HG02884 (cell line): ENCODE measurements at regions not wholly inside any gene's neighbourhood (a gene's known extent, or its start where the extent isn't known, plus 50 kb on each side); places are given as distances from the start of the nearest gene placed in this dataset.
"Not testable (repeated sequence)": the region's sequence is repeated elsewhere in the genome, so short reads cannot be mapped to it uniquely, and the experiment has no call there.

Experiments used
- ATAC-seq: cut with Tn5 transposase; IDR thresholded peaks from one replicate; pipeline ENCODE4 v1.9.1; 2021; ENCODE audit warnings: mild to moderate bottlenecking, moderate library complexity; ENCODE audit not compliant: unreplicated experiment

DNA sequence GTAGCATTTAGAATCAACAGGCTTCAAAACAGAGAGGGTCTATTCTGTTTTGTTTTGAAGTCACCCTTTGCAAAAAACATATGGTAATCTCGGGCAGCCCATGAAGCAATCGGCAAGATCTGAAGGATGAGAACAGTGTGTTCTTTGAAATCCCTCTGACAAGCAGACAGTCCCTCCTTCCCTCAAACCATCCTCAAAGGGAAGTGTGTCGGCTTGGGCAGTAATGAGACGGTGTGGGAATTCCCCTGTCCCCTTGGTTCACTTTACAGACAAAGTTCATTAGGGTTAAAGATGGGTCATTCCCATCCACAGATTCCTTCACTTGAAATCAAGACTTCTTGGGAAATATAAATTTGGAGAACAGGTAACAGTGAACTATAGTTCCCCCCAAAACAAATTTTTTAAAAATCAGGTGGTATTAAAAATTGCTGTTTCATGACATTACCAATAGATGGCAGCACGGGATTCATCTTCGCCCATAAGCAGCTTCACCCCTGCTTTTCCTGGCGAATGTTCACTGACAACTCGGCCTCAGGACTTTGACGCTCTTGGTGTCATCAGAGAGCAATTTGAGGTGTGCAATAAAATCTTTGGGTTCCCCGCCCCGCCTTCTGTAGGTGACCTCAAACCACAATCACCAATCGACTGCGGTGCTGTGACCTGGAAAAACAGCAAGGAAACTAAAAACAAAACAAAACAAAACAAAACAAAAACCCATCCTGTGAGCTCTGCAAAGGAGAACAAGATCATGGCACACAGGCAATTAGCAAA lies 159.3 kb upstream of the TNFAIP3 start:
- no peak for ATAC-seq

DNA sequence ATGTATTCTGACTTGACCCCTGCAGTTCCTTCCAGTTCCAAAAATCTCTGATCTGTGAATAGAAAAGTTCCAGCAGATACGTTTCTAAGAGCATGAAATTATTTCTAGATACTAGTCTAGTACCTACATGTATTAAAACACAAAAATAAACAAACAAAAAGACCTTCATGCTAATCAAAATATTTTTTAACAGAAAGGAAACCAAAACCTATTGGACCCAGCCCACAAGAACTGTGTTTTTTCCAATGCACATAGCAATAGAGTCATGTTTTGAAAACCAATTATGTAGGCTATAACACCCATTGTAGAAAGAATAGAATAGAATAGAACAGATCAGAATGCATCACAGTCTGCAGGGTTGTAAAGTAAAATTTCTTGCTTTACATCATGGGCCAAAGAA lies 158.6 kb upstream of the TNFAIP3 start:
- ATAC-seq = no peak

DNA sequence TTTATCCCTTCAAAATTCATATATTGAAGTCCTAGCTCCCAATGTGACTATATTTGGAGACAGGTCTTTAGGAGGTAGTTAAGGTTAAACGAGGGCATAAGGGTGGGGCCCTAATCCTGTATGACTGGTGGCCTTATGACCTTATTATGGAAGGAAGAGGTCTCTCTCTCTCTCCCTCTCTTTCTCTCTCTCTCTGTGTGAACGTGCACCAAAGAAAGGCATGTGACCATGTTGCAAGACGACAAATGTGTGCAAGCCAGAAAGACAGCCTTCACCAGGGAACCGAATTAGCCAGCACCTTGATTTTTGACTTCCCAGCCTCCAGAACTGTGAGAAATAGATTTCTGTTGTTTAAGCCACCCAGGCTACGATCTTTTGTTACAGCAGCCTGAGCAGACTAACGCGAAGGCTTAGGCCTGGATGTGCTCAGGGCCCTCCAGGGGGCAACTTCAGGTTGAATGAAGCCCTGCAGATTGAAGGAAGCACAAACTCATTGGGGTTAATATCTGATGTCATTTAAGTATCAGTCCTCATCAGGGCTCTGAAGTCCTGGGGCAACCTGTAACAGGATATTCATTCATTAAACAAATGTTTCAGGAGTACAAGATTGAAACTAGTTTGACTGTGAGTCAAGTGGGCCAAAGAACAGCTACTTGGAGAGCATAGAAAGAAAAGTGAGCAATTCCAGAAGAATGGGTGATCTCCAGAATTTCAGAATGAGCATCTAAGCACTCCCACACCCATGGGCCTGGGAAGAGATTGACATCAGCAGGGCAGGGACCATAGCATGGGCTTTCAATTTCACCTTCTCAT lies 157.4 kb upstream of the TNFAIP3 start:
- ATAC-seq = no peak

GRCh38 chr6:137711972-137712371 lies 155.1 kb upstream of the TNFAIP3 start:
- no peak for ATAC-seq

DNA sequence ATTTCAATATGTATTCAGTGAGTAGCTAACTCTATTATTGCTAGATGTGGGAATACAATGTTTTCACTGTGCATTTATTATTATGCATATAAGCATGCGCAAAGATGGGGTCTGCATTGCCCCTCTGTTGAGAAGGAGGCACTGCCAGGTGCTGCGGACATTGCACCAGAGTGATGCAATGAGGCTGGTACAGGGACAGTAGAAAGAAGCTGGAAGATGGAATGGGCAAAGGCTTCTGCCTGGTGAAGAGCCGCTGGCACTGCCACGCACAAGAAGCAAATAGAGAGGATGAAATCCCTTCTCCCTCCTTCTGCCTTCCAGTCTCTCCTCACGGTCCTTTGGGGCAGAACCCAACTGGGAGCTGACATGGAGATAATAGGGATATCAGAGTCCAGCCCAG lies 154.5 kb upstream of the TNFAIP3 start:
- no peak for ATAC-seq

- ATAC-seq = no peak
These were observed 151.4 kb upstream of the TNFAIP3 start for GRCh38 chr6:137715589-137716045.

GRCh38 chr6:137717074-137718073 lies 149.7 kb upstream of the TNFAIP3 start:
- ATAC-seq = no peak

DNA sequence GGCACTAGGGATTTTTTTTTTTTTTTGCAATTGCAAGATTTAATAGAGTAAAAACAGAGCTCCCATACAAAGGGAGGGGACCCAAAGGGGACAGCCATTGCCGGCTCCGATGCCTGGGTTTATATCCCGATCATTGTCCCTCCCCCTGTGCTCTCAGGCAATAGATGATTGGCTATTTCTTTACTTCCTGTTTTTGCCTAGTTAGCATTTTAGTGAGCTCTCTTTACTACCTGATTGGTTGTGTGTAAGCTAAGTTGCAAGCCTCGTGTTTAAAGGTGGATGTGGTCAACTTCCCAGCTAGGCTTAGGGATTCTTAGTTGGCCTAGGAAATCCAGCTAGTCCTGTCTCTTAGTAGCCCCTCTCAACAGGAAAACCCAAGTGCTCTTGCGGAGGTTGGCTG lies 148.2 kb upstream of the TNFAIP3 start:
- ATAC-seq = not testable (repeated sequence)

DNA sequence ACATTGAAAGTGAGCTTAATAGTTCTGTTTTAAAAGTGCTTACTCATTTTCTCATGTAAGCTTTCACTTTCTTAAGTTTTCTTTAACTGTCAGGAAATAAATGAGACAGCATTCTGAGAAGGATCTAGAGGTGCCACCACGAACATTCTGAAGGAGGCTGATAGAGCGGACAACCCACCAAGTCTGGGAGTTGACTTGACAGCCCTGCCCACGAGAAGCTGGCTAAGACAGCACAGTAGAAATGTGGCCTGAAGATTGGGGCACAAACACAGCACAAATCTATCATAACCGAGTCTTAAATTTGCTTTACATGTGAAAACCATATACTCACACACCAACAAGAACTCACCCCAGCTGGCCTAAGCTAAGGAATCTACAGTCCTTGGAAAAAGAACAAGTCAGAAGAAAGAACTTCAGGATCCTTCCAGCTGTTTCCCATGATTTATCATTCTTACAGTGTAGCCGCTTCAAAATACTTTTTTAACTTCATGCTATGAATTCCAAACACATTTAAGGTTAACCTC lies 144.2 kb upstream of the TNFAIP3 start:
- no peak for ATAC-seq

- ATAC-seq = no peak
These were observed 143.6 kb upstream of the TNFAIP3 start for GRCh38 chr6:137723273-137724017.

DNA sequence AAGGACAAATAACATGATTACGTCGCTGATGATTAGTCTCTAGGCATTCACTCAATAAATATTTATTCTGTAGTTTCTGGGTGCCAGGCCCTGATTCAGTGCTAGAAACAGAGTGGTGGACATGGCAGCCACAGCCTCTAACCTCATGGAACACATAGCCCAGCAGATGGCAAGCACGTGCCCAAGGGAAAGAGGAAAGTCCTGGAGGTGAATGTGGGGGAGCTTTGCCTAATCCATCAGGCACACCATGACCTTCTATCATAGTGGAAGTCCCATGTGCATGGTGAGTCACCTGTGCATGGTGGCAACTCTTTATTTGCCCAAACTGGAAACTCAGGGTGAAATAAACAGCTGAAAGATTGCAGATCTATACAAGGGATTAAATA lies 143.0 kb upstream of the TNFAIP3 start:
- ATAC-seq = no peak

DNA sequence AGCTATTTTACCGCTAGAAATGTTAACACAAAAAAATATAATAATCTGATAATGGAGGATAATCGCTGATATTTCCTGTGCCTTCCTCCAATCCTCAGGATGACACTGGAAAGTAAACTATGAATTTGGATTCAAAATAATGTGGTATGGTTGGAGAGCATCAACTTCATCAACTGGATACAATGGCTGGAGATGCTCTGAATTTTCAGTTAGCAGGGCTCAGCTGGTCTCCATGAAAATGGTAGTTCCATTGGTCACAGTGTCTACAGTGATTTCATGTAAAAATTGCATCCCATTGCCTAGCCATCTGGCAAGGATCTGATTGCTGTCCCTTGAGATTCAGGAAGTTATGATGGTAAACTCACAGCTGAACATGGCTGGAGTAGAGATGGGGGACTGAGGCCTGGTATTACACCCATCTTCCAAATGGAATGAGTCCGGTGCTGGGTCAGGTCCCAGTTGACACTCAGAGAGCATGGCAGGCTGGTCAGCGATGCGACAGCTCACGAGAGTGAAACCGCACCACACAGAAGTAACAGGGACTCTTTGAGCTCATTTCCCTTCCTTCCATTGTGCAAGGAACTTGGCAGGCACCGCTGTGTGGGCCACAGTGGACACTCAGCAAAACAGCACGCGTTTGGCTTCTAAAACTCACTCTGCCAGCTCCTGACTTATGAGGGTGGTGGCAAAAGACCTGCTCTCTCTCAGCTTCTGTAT lies 142.4 kb upstream of the TNFAIP3 start:
- ATAC-seq = no peak

DNA sequence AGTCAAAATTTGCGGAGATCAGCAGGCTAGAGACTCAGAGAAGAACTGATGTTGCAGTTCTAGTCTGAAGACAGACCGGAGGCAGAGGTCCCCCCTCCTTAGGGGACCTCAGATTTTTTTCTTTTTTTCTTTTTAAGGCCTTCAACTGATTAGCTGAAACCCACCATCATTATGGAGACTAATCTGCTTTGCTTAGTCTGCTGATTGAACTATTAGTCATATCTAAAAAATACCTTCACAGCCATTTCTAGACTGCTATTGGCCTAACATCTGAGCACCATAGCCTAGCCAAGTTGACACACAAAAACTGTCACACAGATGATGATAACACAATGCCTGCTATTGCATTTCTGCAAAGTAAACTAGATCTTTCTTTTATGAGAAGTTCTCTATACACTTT lies 141.1 kb upstream of the TNFAIP3 start:
- no peak for ATAC-seq

DNA sequence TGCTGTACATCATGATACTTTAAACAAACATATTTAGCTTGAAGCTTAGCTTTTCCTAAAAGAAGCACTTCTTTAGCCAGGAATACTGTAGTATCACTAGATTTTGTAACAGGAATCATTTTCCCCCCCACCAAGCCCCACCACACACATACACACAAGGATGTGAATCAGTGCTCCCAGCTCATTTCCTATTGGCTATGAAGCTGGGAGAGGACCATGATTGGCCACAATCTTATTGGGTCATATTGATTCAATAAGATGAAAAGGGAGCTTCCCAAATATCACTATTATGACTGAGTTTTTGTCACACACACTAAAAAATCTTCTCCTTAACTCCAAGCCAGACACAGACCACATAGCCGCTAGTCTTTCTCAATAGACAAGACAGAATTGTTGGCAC lies 140.5 kb upstream of the TNFAIP3 start:
- ATAC-seq = no peak

- ATAC-seq = no peak
These were observed 139.8 kb upstream of the TNFAIP3 start for GRCh38 chr6:137727216-137727765.

DNA sequence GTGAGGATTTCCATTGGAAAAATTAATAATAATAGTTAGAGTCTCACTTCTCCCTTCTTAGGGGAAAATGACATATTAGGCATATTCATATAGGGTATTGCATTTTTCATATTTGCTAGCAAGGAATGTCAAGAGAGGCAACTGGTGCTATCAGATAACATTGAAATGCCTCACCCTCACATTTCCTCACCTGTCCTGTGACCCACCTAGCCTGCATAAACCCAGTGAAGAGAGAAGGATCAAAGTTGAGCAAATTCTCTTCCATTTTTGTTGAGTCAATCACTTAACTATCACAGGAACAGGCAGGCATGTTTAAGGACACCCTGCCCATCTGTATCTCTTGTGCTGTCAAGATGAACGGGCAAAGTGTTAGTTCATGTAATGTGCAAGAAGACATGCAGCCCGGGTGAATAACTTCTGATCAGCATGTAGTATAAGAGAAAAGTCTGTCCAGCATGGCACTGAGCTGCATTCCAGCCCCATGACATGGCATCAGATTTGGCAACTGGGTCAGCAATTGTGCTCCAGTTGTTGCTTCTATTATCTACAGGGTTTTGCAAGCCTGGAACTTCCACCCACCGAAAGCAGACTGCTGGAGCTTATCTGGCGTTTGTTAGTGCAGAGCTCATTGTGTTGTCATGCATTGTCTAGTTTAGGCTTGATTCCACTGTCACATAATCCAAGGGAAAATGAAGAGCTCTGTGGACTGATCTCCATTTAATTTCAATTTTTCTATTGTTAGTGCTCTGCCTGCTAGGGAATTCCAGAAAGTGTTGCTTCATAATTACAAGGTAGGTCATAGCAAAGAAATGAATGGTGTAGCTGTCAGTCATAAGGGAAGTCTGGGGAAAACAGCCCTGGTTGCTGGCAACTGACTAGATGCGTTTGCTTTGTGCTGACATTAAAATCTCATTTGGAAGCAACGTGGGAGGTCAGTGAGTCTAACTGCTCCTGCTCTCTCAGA lies 138.4 kb upstream of the TNFAIP3 start:
- no peak for ATAC-seq

GRCh38 chr6:137729866-137730629 lies 137.0 kb upstream of the TNFAIP3 start:
- no peak for ATAC-seq
